PC-3 (cell line): ENCODE measurements at regions not wholly inside any gene's neighbourhood (a gene's known extent, or its start where the extent isn't known, plus 50 kb on each side); places are given as distances from the start of the nearest gene placed in this dataset.

Experiments used
- ATAC-seq: fragments of 200-7000 bp; cut with Tn5 transposase; 2 replicates; pipeline ENCODE4 v1.9.1; 2020; ENCODE audit warnings: mild to moderate bottlenecking, moderate library complexity
- BruUV-seq: library from RNA; stranded (reverse); fragments of 400-500 nt; replicated peaks from 2 replicates; lab custom pipeline; 2021; lab: Mats Ljungman, UMichigan
- CTCF ChIA-PET: fragments of 300-600 bp; sonication (Branson Sonifier 250); formaldehyde crosslinking; loops from one replicate; lab custom pipeline; 2022; ENCODE audit warnings: antibody characterized with exemption; lab: Charles Lee
- POLR2A ChIA-PET: fragments of 300-600 bp; sonication (Branson Sonifier 250); formaldehyde crosslinking; loops from one replicate; lab custom pipeline; 2022; ENCODE audit warnings: antibody characterized with exemption; ENCODE audit not compliant: unreplicated experiment; lab: Charles Lee
- DNase-seq: peaks from one replicate; pipeline ENCODE4 v3.0.0-alpha.2; 2015
- H2AFZ ChIP-seq: fragments of 300-600 bp; sonication (generic); 2 replicates; pipeline ENCODE4 v1.6.0; 2016; ENCODE audit warnings: antibody characterized with exemption, low read length
- H3F3A ChIP-seq: fragments of 300-600 bp; sonication (generic); one replicate; pipeline ENCODE4 v1.6.0; 2017; ENCODE audit warnings: antibody characterized with exemption, low read length, control low read depth, mild to moderate bottlenecking; ENCODE audit not compliant: unreplicated experiment
- H3K27ac ChIP-seq: fragments of 300-600 bp; sonication (generic); 2 replicates; pipeline ENCODE4 v1.5.1; 2016; ENCODE audit warnings: mild to moderate bottlenecking, low read length
- H3K27me3 ChIP-seq: fragments of 300-600 bp; sonication (generic); 2 replicates; pipeline ENCODE4 v1.6.1; 2016; ENCODE audit warnings: low read length, mixed read lengths
- H3K36me3 ChIP-seq: fragments of 300-600 bp; sonication (generic); 2 replicates; pipeline ENCODE4 v1.6.1; 2016; ENCODE audit warnings: low read depth, mixed run types, low read length, mixed read lengths
- H3K4me1 ChIP-seq: fragments of 300-600 bp; sonication (generic); 2 replicates; pipeline ENCODE4 v1.5.1; 2016; ENCODE audit warnings: low read length; ENCODE audit not compliant: insufficient read depth
- H3K4me2 ChIP-seq: fragments of 300-600 bp; sonication (generic); 2 replicates; pipeline ENCODE4 v1.6.0; 2016; ENCODE audit warnings: low read length
- H3K4me3 ChIP-seq: fragments of 300-600 bp; sonication (generic); 2 replicates; pipeline ENCODE4 v1.5.1; 2016; ENCODE audit warnings: mild to moderate bottlenecking, low read length, mixed read lengths
- H3K79me2 ChIP-seq: fragments of 300-600 bp; sonication (generic); 2 replicates; pipeline ENCODE4 v1.6.1; 2017; ENCODE audit warnings: low read length, mixed read lengths
- H3K9ac ChIP-seq: fragments of 300-600 bp; sonication (generic); 2 replicates; pipeline ENCODE4 v1.6.0; 2016; ENCODE audit warnings: mild to moderate bottlenecking, low read length
- H3K9me2 ChIP-seq: fragments of 300-600 bp; sonication (generic); replicated peaks from 2 replicates; pipeline ENCODE4 v1.6.1; 2016; ENCODE audit warnings: mixed run types, low read length, mixed read lengths
- H3K9me3 ChIP-seq: fragments of 300-600 bp; sonication (generic); 2 replicates; pipeline ENCODE4 v1.6.1; 2016; ENCODE audit warnings: low read length, mixed read lengths
- H4K20me1 ChIP-seq: fragments of 300-600 bp; sonication (generic); 2 replicates; pipeline ENCODE4 v1.6.1; 2016; ENCODE audit warnings: low read length, mixed read lengths
- CTCF ChIP-seq: fragments of 300-600 bp; sonication (generic); conservative IDR thresholded peaks from 2 replicates; pipeline ENCODE4 v1.5.1; 2017; ENCODE audit warnings: antibody characterized with exemption, low read depth, mild to moderate bottlenecking, low read length
- EZH2 ChIP-seq: fragments of 300-600 bp; sonication (generic); IDR thresholded peaks from one replicate; pipeline ENCODE4 v1.6.1; 2017; ENCODE audit warnings: antibody characterized with exemption, mild to moderate bottlenecking, low read length; ENCODE audit not compliant: unreplicated experiment
- EZH2phosphoT487 ChIP-seq: fragments of 300-600 bp; sonication (generic); IDR thresholded peaks from 2 replicates; pipeline ENCODE4 v1.6.1; 2018; ENCODE audit warnings: mild to moderate bottlenecking, antibody characterized with exemption, low read length, borderline replicate concordance
- intact Hi-C: fragments of 100-400 bp; cut with micrococcal nuclease; formaldehyde crosslinking; loops from 2 replicates; pipeline ENCODE4 v1.9.0; 2023

DNA sequence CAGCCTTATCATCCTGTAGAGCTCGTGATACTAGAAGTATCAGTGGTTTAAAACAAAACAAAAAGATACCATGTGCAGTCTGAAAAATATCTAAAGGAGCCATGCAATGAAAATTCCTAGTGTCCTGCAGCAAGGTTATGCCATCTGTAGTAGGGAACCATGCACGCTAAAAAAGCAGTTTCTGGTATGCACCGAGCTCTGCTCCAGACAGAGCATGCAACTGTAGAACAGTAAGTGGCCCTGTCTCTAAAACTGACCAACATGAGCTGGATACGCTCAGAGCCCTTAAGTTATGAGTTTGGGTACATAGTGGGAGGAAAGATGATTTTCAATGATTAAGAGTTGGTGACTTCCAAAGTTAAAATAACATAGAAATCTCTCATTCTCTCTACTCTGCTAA, 159.3 kb upstream of the ADAMTS5 start:
- Histone ChIP-seq H3K27me3 (no peaks in the 10 kb centered on the region), H3K9ac (no peak overlapping the region), H3K79me2 (no peaks in the 10 kb centered on the region), H4K20me1 (no peaks in the 10 kb centered on the region), H3K27ac (no peak overlapping the region), H3K4me1 (no peaks in the 10 kb centered on the region), H2AFZ (no peak overlapping the region), H3K4me3 (no peak overlapping the region), H3K9me2 (no peaks in the 10 kb centered on the region), H3F3A (no peaks in the 10 kb centered on the region), H3K36me3 (no peaks in the 10 kb centered on the region), H3K4me2 (no peak overlapping the region), H3K9me3 (peaks cover 7% of the 10 kb centered on the region; the same call in 1 of the 2 replicates)
- DNase-seq (no peak), ATAC-seq (no peak)
- ChIA-PET CTCF (no interaction called here), POLR2A (no interaction called here)
- no TSS peak for BruUV-seq
- TF ChIP-seq CTCF, result no peak
- TF ChIP-seq EZH2phosphoT487, result no peak
- TF ChIP-seq EZH2, result no peak
- intact Hi-C loops, result no loop called here

GRCh38 chr21:27122686-27123085, 155.8 kb upstream of the ADAMTS5 start:
- Histone ChIP-seq H3K4me3 (no peak overlapping the region), H3K9me3 (0 out of 2 replicates have a peak, but pooled peaks cover 11% of the 10 kb centered on the region), H3K79me2 (no peaks in the 10 kb centered on the region), H3K27me3 (no peaks in the 10 kb centered on the region), H4K20me1 (no peaks in the 10 kb centered on the region), H2AFZ (no peak overlapping the region), H3K27ac (no peak overlapping the region), H3K4me2 (no peak overlapping the region), H3K9me2 (no peaks in the 10 kb centered on the region), H3K36me3 (no peaks in the 10 kb centered on the region), H3K4me1 (no peaks in the 10 kb centered on the region), H3F3A (no peaks in the 10 kb centered on the region), H3K9ac (no peak overlapping the region)
- POLR2A ChIA-PET, result no interaction called here
- intact Hi-C loops, result no loop called here
- CTCF ChIA-PET, result no interaction called here
- no peak for ATAC-seq
- no peak for DNase-seq
- TF ChIP-seq EZH2 (no peak), EZH2phosphoT487 (no peak), CTCF (no peak)
- BruUV-seq, result no TSS peak

DNA sequence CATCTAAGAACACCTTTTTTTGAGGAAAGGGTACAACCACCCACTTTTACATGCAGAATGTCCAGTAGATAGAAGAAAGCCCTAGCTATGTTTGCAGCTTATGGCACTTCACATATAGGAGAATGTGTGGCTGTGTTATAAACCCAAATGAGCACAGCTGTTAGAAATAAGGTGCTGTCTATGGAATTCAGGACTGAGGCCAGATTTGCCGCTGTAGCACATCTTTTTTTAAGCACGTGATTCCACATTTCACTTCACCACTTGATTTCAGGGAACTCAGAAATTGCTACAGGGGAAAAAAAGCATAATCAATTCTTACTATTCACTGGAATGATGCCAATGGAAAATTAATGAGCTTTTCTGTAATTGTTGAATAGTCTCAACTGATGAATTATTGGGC, 147.2 kb upstream of the ADAMTS5 start:
- Histone ChIP-seq H3K9me3 (0 out of 2 replicates have a peak, but pooled peaks cover 7% of the 10 kb centered on the region), H3K27ac (no peak overlapping the region), H3K27me3 (no peaks in the 10 kb centered on the region), H3K36me3 (no peaks in the 10 kb centered on the region), H3F3A (no peaks in the 10 kb centered on the region), H3K4me1 (peaks cover 11% of the 10 kb centered on the region; the same call in 1 of the 2 replicates), H3K9ac (no peak overlapping the region), H3K4me3 (no peak overlapping the region), H2AFZ (no peak overlapping the region), H4K20me1 (no peaks in the 10 kb centered on the region), H3K4me2 (no peak overlapping the region), H3K79me2 (no peaks in the 10 kb centered on the region), H3K9me2 (no peaks in the 10 kb centered on the region)
- ATAC-seq (no peak), DNase-seq (no peak)
- intact Hi-C loops, result no loop called here
- POLR2A ChIA-PET, result no interaction called here
- TF ChIP-seq CTCF, result no peak
- TF ChIP-seq EZH2phosphoT487, result no peak
- no peak for TF ChIP-seq EZH2
- CTCF ChIA-PET, result no interaction called here
- no TSS peak for BruUV-seq
